ENCODE measurements at regions not wholly inside any gene's neighbourhood (a gene's known extent, or its start where the extent isn't known, plus 50 kb on each side); places are given as distances from the start of the nearest gene placed in this dataset.

GRCh38 chr6:95230071-95230740, 347.1 kb upstream of the MANEA start:
- Histone ChIP-seq H3K27me3 (no peaks in the 10 kb centered on the region), H3K4me1 (no peaks in the 10 kb centered on the region), H3K36me3 (no peaks in the 10 kb centered on the region), H3K9me3 (no peaks in the 10 kb centered on the region), H3K4me3 (replicated peaks in 1 of 3) (no peak overlapping the region), H3K27ac (no peak overlapping the region)
- DNase-seq = no peak
- TF ChIP-seq POLR2A (IDR thresholded peaks at IDR 0.05) = no peak
- TF ChIP-seq CTCF (IDR thresholded peaks at IDR 0.05) = no peak
- WGBS, 2 donors = 70 to 73% methylated on average over 2 of the region's 2 CpGs
- intact Hi-C loops (cut with DNase I) = no loop called here

- TF ChIP-seq CTCF (IDR thresholded peaks at IDR 0.05) (no peak), POLR2A (IDR thresholded peaks at IDR 0.05) (no peak)
These were observed 345.9 kb upstream of the MANEA start for GRCh38 chr6:95231416-95231815.

GRCh38 chr6:95232446-95232845, 344.9 kb upstream of the MANEA start:
- TF ChIP-seq CTCF (IDR thresholded peaks at IDR 0.05) = no peak
- no peak for TF ChIP-seq POLR2A (IDR thresholded peaks at IDR 0.05)
- WGBS, 2 donors = 90 to 91% methylated on average over 4 of the region's 4 CpGs

More at GRCh38 chr6:95231416-95231815, 345.9 kb upstream of the MANEA start:
- H3K27me3 ChIP-seq = no peaks in the 10 kb centered on the region
- no peaks in the 10 kb centered on the region for H3K36me3 ChIP-seq
- no peak for DNase-seq
- no peak overlapping the region for H3K4me3 ChIP-seq (replicated peaks in 1 of 3)
- H3K4me1 ChIP-seq = no peaks in the 10 kb centered on the region
- no peak overlapping the region for H3K27ac ChIP-seq
- no peaks in the 10 kb centered on the region for H3K9me3 ChIP-seq
- intact Hi-C loops (cut with DNase I) = no loop called here

GRCh38 chr6:95233879-95234278, 343.5 kb upstream of the MANEA start:
- Histone ChIP-seq H3K36me3 (no peaks in the 10 kb centered on the region), H3K27me3 (no peaks in the 10 kb centered on the region), H3K4me3 (replicated peaks in 1 of 3) (no peak overlapping the region), H3K27ac (no peak overlapping the region), H3K4me1 (no peaks in the 10 kb centered on the region), H3K9me3 (no peaks in the 10 kb centered on the region)
- WGBS, 2 donors = 88% methylated on average over 9 of the region's 9 CpGs
- TF ChIP-seq POLR2A (IDR thresholded peaks at IDR 0.05) (no peak), CTCF (IDR thresholded peaks at IDR 0.05) (no peak)
- no peak for DNase-seq
- intact Hi-C loops (cut with DNase I) = no loop called here

More at GRCh38 chr6:95232446-95232845, 344.9 kb upstream of the MANEA start:
- Histone ChIP-seq H3K4me3 (replicated peaks in 1 of 3) (no peak overlapping the region), H3K27me3 (no peaks in the 10 kb centered on the region), H3K27ac (no peak overlapping the region), H3K9me3 (no peaks in the 10 kb centered on the region), H3K4me1 (no peaks in the 10 kb centered on the region), H3K36me3 (no peaks in the 10 kb centered on the region)
- intact Hi-C loops (cut with DNase I) = no loop called here
- DNase-seq = no peak

GRCh38 chr6:95240514-95240913, 336.8 kb upstream of the MANEA start:
- Histone ChIP-seq H3K9me3 (no peaks in the 10 kb centered on the region), H3K36me3 (no peaks in the 10 kb centered on the region)
- TF ChIP-seq POLR2A (IDR thresholded peaks at IDR 0.05) (no peak), CTCF (IDR thresholded peaks at IDR 0.05) (no peak)

More at GRCh38 chr6:95240514-95240913, 336.8 kb upstream of the MANEA start:
- no peak overlapping the region for H3K27ac ChIP-seq
- no peaks in the 10 kb centered on the region for H3K4me1 ChIP-seq
- intact Hi-C loops (cut with DNase I) = no loop called here
- H3K27me3 ChIP-seq = no peaks in the 10 kb centered on the region
- no peak overlapping the region for H3K4me3 ChIP-seq (replicated peaks in 1 of 3)
- DNase-seq = no peak

All from thyroid gland (tissue), 4 donors.